H1 (cell line): ENCODE measurements at regions not wholly inside any gene's neighbourhood (a gene's known extent, or its start where the extent isn't known, plus 50 kb on each side); places are given as distances from the start of the nearest gene placed in this dataset.

Source experiments
- CTCF ChIP-seq, 3 experiments: IDR thresholded peaks; 1 replicate in 2 of 3; 2 replicates in 1 of 3; pipeline versions ENCODE4 v1.5.1 to v1.6.1; 2011; ENCODE audit warnings: low read length in 3 of 3, mild to moderate bottlenecking in 3 of 3, inconsistent platforms in 2 of 3, low read depth in 1 of 3, moderate library complexity in 1 of 3; ENCODE audit not compliant: insufficient read depth in 1 of 3; ENCODE audit errors: control extremely low read depth in 1 of 3
- E2F6 ChIP-seq: IDR thresholded peaks from 2 replicates; pipeline ENCODE4 v1.6.1; 2012; ENCODE audit warnings: inconsistent platforms
- RNF2 ChIP-seq: fragments of 200-900, 300-1000 bp; sonication (generic); IDR thresholded peaks from 2 replicates; pipeline ENCODE4 v1.7.1; 2016; ENCODE audit warnings: borderline replicate concordance, low read depth, mild to moderate bottlenecking, antibody characterized with exemption, low read length; ENCODE audit not compliant: poor library complexity, severe bottlenecking; ENCODE audit errors: missing control alignments
- SAP30 ChIP-seq: fragments of 300-600 bp; sonication (generic); IDR thresholded peaks from 2 replicates; pipeline ENCODE4 v1.7.1; 2012; ENCODE audit warnings: low read length, moderate library complexity, mild to moderate bottlenecking, inconsistent platforms; ENCODE audit not compliant: insufficient read depth, insufficient replicate concordance

- TF ChIP-seq CTCF (IDR thresholded peaks at IDR 0.05; ENCODE audit: control extremely low read depth in 1 of 3, insufficient read depth in 1 of 3, low read depth in 1 of 3, low read length in 3 of 3), result no peak
- no peak for TF ChIP-seq RNF2
- no peak for TF ChIP-seq E2F6
- TF ChIP-seq SAP30, result no peak
These were observed 76.2 kb upstream of the HDAC4 start (continued) for GRCh38 chr2:239476757-239477585.
